T-helper 17 cell (primary cell): ENCODE measurements at regions not wholly inside any gene's neighbourhood (a gene's known extent, or its start where the extent isn't known, plus 50 kb on each side); places are given as distances from the start of the nearest gene placed in this dataset.

Experiments used
- ATAC-seq: fragments of 150-1000 bp; cut with Tn5 transposase; 2 replicates; pipeline ENCODE4 v1.10.0; 2021; ENCODE audit warnings: mild to moderate bottlenecking, moderate library complexity
- DNase-seq, 3 donors: peaks; one replicate each; pipeline versions ENCODE4 v3.0.0 to v3.0.0-alpha.2; 2020 to 2021
- H3K9me3 ChIP-seq: one replicate; pipeline ENCODE4 v1.7.0; 2013; ENCODE audit warnings: low read length, mild to moderate bottlenecking; ENCODE audit not compliant: control insufficient read depth, poor library complexity, severe bottlenecking
- H3K27ac Mint-ChIP-seq: one replicate; pipeline ENCODE4 v1.8.0; 2022; ENCODE audit warnings: mild to moderate bottlenecking, moderate library complexity, mixed read lengths
- H3K27me3 Mint-ChIP-seq: one replicate; pipeline ENCODE4 v1.8.0; 2022; ENCODE audit warnings: mixed read lengths
- H3K36me3 Mint-ChIP-seq: one replicate; pipeline ENCODE4 v1.8.0; 2022; ENCODE audit warnings: low read depth, mixed read lengths
- H3K4me1 Mint-ChIP-seq: one replicate; pipeline ENCODE4 v1.8.0; 2022; ENCODE audit warnings: mild to moderate bottlenecking, mixed read lengths
- H3K4me3 Mint-ChIP-seq: one replicate; pipeline ENCODE4 v1.8.0; 2022; ENCODE audit warnings: mild to moderate bottlenecking, moderate library complexity, mixed read lengths

DNA sequence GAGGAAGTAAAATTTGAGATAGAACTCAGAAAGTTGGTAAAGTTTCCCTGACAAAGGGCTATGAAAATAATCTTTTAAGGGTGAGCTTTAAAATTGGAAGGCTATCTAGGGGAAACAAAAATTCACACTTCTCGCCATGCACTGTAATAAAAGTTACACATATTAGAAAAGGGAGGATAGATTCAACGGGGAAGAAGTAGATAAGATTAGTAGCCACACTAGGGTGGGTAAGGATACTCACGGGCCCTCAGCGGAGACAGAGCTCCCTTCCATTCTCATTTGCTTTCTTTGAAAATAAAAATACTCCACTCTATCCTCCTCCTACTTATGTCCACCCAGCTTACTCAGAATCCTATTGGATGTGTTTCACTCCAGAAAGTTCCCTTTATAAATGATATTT is 691.3 kb upstream of the NR2F2 start:
- DNase-seq (no peak), ATAC-seq (no peak)
- Mint-ChIP-seq H3K4me3 (no peak overlapping the region), H3K4me1 (no peaks in the 10 kb centered on the region), H3K36me3 (peaks cover 2% of the 10 kb centered on the region), H3K27ac (no peak overlapping the region), H3K27me3 (no peaks in the 10 kb centered on the region)
- no peaks in the 10 kb centered on the region for H3K9me3 ChIP-seq

DNA sequence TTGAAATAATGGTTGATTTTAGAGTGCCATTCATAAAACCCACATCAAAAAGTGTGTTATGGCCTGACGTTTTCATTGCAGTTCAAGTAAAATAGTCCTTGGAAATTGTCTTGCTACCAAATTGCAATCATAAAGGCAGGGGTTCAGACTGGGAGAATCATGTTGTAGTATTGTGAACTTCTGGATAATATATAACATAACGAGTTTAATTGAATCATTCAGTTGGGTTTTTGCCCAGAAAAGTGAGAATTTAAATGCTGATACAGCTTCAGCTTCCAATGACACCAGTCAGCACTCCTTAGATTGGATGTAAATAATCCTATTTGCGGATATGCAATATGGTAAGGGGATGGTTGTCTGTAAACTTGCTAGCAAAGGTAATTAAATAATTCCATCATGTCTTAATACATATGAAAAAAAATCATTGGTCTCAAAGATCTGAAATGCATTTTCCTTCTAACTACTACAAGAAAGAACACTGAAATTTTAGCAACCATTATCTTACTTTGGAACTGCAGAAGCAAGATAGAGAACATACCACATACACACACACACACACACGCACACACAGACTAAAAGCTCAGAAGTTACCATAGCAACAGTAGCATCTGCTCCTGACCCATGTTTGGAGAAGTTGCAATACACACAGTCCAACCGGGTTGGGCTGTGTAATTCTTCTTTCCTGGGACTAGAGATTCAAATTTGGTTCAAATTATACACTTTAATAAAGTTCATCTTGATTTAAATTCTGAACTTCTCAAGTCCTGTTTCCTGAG is 686.2 kb upstream of the NR2F2 start:
- no peaks in the 10 kb centered on the region for H3K9me3 ChIP-seq
- H3K27me3 Mint-ChIP-seq, result no peaks in the 10 kb centered on the region
- no peaks in the 10 kb centered on the region for H3K36me3 Mint-ChIP-seq
- H3K27ac Mint-ChIP-seq, result no peak overlapping the region
- ATAC-seq (no peak), DNase-seq (no peak)
- H3K4me1 Mint-ChIP-seq, result no peaks in the 10 kb centered on the region
- H3K4me3 Mint-ChIP-seq, result no peak overlapping the region

DNA sequence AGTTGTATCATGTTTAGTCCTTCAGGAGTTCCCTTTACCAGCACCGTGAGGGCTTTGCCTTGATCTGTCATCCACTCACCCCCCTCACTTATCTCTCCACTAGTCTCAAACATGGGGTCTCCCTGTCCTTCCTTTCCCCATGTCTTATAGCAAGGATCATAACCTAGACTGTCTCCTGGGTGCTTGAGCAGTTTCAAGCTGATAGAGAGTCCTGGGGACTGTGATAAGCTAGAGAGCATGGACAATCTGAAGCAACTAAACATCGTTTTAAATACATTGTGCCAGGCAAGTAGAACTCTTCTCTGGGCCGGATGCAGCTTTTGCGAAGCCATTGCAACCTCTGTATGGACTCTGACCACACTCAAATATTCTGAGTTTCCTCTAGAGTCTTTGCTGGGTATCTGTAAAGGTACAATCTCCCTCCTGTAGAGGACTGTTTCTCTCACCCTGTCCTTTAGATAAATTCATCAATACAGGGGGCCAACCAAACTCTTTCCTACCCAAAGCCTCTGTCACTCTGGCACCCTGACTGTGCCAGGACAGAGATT is 684.6 kb upstream of the NR2F2 start:
- Mint-ChIP-seq H3K27me3 (no peaks in the 10 kb centered on the region), H3K4me1 (no peaks in the 10 kb centered on the region), H3K4me3 (no peak overlapping the region), H3K27ac (no peak overlapping the region), H3K36me3 (no peaks in the 10 kb centered on the region)
- ATAC-seq (no peak), DNase-seq (no peak)
- no peaks in the 10 kb centered on the region for H3K9me3 ChIP-seq

DNA sequence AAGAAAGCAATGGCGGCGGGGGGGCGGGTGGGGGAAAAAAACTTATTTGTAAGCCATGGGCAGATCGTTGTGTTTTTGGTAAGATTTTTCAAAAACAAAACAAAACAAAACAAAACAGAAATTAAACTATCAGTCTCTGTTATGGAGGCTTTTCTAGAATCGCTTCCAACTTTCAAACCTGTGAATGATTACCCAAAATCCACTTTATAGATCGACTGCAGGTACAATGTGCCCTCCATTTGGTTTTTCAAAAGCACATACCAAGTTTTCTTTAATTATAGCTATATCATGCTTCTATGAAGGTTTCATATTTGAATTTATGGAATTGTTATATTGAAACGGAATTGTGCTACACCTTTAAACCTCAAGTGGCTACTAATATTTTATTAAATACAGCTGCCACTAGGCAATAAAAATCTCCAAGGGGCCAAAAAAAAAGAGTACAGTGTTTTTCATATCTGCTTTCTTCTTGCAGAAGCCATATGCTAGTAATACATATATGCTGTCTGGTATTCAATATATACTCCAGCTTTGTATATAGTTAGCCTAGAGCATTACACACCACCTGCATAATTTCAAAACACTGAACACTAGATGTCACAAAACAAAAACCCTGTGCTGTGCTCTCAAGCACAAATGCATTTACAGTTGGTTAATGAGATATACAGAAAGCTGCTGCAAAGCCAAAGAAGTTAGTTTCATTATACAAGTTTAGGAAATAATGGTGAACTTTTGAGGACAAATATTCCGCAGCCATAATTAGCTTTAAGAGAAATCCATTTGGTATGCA is 683.8 kb upstream of the NR2F2 start:
- Mint-ChIP-seq H3K36me3 (no peaks in the 10 kb centered on the region), H3K27ac (no peak overlapping the region), H3K4me1 (no peaks in the 10 kb centered on the region), H3K4me3 (no peak overlapping the region), H3K27me3 (no peaks in the 10 kb centered on the region)
- no peaks in the 10 kb centered on the region for H3K9me3 ChIP-seq
- ATAC-seq (no peak), DNase-seq (no peak)

DNA sequence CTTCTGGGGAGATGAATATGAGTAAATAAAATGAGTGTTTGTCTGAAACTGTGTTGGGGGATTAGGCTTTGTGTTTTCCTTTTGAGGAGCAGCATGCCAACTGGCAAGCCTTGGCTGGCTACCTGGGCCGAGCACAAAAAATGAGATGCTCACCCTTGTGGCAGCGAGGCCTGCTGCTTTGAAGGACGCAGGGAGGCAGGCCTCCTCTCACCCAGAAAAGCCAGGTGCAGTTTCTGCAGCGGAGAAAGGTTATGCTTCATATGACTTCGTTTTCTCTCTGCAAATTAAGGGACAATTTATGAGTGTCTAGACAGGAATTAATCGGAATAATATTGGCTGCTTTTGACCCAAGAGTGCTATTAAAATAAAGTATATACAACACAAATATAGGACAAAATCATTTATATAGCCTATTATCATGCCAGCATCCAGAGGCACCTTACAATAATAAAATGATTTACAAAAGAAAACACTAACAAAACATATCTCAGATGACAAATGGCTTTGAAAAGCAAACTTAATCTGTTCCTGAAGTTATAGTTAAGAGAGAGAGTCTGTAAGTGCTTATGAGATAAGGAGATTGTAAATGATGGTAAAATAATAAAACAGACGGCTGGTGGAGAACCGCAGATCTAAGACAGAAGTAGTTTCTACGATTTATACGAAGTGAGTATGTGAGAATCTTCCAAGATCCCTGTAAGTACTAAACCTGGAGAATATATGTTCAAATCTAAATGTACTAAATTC is 682.8 kb upstream of the NR2F2 start:
- H3K27me3 Mint-ChIP-seq, result no peaks in the 10 kb centered on the region
- ATAC-seq, result no peak

DNA sequence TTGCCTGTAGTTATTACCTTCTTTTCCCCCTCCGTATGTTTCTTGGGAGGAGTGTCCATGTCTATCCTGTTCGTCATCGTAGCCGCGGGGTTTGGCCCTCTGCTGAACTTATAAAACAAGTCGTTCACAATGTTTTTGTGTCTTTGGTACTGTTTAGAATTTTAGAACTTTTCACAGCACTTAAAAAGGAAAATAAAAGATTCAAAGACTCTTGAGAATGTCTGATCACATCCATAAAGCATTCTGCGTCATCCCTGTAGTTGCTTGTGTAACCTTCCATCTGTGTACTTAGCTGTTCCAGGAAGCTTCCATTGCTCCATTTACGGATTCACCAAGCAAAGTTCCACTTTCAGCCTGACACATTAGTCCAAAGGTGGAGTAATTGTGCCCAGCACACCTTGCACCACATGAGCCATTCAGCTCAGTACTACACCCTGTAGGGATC is 677.1 kb upstream of the NR2F2 start:
- Mint-ChIP-seq H3K4me1 (no peaks in the 10 kb centered on the region), H3K27me3 (no peaks in the 10 kb centered on the region), H3K27ac (no peak overlapping the region), H3K36me3 (no peaks in the 10 kb centered on the region), H3K4me3 (no peak overlapping the region)
- H3K9me3 ChIP-seq, result no peaks in the 10 kb centered on the region
- no peak for ATAC-seq
- DNase-seq, result no peak

More for the DNA sequence above, 682.8 kb upstream of the NR2F2 start:
- no peaks in the 10 kb centered on the region for H3K36me3 Mint-ChIP-seq
- H3K9me3 ChIP-seq, result no peaks in the 10 kb centered on the region
- no peak for DNase-seq
- no peaks in the 10 kb centered on the region for H3K4me1 Mint-ChIP-seq
- no peak overlapping the region for H3K4me3 Mint-ChIP-seq
- H3K27ac Mint-ChIP-seq, result no peak overlapping the region

DNA sequence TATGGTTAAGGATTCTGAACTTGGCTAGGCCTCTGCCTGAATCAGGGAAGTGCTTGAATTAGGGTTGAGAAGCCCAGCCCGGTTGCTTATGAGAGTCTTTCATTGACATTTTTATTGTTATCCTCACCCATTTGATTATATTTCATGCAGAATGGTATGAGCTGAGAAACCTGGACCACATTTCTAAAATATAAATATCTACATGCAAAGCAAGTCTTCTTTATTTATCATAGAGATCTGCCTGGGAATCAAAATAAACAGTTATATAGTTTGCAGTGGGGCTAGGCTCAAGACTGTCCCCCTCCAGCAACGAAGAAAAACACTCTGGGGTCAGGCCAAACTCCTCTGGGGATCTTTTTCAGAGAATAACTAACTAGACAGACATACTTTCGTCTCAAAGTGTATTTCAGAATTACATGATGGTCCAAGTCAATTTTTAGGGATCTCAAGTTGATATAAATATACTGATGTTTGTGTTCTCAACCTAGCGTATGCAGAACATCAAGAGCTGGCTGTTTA is 675.4 kb upstream of the NR2F2 start:
- no peak for DNase-seq
- no peak for ATAC-seq
- H3K4me1 Mint-ChIP-seq, result no peaks in the 10 kb centered on the region
- H3K27ac Mint-ChIP-seq, result no peak overlapping the region
- H3K4me3 Mint-ChIP-seq, result no peak overlapping the region
- no peaks in the 10 kb centered on the region for H3K36me3 Mint-ChIP-seq
- H3K9me3 ChIP-seq, result no peaks in the 10 kb centered on the region
- H3K27me3 Mint-ChIP-seq, result peaks cover 4% of the 10 kb centered on the region

DNA sequence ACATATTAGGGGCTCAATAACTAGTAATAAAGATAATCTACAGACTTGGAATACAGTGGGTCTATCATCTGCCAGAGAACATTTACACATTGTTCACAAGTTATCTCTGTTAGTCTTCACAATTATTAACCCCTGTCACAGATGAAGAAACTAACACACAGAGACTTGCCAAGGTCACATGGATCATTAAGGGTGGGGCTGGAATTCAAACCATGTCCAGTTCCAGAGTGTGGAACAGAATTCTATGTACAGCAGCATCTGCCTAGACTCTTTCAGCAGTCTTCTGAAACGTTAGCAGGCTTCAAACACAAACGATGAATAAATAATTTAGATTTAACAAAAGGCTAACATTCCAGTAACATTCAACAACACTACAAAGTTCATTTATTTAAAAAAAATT is 673.9 kb upstream of the NR2F2 start:
- peaks cover 4% of the 10 kb centered on the region for H3K27me3 Mint-ChIP-seq
- H3K4me1 Mint-ChIP-seq, result no peaks in the 10 kb centered on the region
- H3K4me3 Mint-ChIP-seq, result no peak overlapping the region
- DNase-seq, result no peak
- H3K36me3 Mint-ChIP-seq, result no peaks in the 10 kb centered on the region
- no peak for ATAC-seq
- H3K9me3 ChIP-seq, result no peaks in the 10 kb centered on the region
- no peak overlapping the region for H3K27ac Mint-ChIP-seq

DNA sequence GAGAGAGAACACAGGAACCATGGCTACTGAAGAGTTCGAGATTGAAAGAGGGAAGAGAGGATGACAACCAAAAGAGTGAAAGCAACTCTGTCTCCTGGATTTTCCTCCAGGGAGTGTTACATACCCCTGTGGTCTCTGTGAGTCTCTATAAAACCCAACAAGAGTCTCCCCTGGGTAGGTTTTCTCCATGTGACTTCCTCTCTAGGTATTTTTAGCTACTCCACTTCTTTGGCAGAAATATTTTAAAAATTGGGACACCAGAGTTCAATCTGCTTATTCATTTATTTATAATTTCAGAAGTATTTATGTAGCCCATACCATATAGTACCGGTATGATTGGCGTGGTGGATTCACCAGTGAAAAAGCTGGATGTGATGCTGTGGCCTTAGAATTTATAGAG is 671.7 kb upstream of the NR2F2 start:
- DNase-seq (no peak), ATAC-seq (no peak)
- Mint-ChIP-seq H3K27ac (no peak overlapping the region), H3K27me3 (peaks cover 4% of the 10 kb centered on the region), H3K36me3 (no peaks in the 10 kb centered on the region), H3K4me1 (no peaks in the 10 kb centered on the region), H3K4me3 (no peak overlapping the region)
- H3K9me3 ChIP-seq, result no peaks in the 10 kb centered on the region

DNA sequence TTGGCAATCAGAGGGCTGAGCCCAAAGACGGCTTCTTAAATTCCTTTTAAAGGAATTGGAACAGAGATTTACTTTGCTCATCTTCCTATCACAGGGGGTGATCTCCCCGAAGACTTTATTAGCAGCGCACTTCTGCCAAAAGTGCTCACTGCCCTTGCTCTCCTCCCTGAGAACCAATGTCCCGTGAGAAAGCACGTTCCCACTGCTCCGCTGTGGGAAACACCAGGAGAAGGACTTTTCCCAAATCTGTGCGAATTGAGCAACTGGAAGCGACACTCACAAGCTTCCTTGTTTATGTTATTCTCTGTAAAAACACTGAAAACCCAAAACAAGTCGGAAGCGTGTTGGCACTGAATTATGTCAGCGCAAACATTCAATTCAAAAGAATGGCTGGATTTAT is 670.8 kb upstream of the NR2F2 start:
- no peak overlapping the region for H3K27ac Mint-ChIP-seq
- ATAC-seq (no peak), DNase-seq (no peak)
- no peak overlapping the region for H3K4me3 Mint-ChIP-seq
- H3K36me3 Mint-ChIP-seq, result no peaks in the 10 kb centered on the region
- H3K9me3 ChIP-seq, result no peaks in the 10 kb centered on the region
- H3K27me3 Mint-ChIP-seq, result peaks cover 4% of the 10 kb centered on the region
- no peaks in the 10 kb centered on the region for H3K4me1 Mint-ChIP-seq

DNA sequence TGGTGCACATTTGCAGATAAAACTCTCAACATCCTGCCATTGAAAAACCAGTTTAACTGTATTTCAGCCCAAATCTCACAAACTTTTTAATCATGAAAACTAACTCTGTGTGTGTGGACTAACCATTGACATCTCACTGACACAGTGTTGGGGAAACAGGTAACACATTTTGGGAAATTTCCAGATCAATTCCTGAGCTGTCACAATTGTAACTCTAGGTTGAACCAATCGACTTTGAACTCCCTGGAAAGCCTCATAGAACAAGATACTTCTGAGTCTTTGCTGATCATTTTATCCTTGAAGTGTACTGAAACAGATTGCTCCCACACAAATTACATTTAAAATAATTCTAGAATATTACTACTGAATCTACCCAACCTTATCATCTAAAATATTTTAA is 667.9 kb upstream of the NR2F2 start:
- ATAC-seq, result no peak
- H3K36me3 Mint-ChIP-seq, result no peaks in the 10 kb centered on the region

DNA sequence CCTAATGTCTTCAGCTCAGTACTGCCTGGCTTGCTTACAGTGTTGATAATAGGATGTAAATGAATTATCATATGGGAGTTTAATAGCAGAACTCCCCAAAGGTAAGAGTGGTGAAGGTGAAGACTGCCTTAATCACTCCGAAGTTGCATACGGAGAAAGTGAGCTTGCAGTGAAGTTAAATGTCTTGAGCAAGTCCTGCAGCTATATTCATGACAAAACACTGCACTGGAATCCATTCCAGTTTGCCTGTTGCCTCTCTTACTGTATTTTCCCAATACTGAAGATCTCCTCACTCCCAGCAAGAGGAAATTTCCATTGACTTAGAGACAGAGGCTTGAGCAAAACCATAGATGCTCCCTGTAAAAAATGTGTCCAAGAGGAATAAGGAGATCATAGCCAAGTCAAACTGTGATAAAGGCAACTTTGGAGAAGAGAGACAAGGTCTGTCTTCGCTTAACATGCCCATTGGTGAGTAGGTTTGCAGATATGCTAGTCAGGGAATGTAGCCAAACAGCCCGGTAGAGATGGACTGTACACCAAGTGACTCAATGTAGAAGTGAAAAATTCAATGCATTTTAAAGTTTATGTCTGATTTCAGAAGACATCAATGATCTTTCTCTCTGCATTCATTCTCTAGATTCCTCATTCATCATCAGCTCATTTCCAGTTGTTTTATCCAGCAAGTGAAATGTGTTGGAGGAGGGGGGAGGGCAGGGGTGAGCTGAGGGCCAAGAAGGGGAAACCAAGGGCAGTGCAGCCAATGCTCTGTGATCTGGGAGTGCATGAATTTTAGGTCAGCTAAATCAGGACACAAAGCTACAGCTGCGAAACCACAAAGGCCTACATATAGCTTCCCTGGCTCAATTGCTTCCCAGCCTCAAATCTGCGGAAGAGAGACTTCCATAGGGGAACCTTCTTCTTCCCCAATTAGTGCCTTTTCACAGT is 667.1 kb upstream of the NR2F2 start:
- H3K27ac Mint-ChIP-seq, result no peak overlapping the region
- DNase-seq (no peak), ATAC-seq (no peak)
- no peaks in the 10 kb centered on the region for H3K4me1 Mint-ChIP-seq
- no peaks in the 10 kb centered on the region for H3K9me3 ChIP-seq
- H3K36me3 Mint-ChIP-seq, result no peaks in the 10 kb centered on the region
- H3K27me3 Mint-ChIP-seq, result peaks cover 4% of the 10 kb centered on the region
- H3K4me3 Mint-ChIP-seq, result no peak overlapping the region

More for the DNA sequence above, 667.9 kb upstream of the NR2F2 start:
- Mint-ChIP-seq H3K27me3 (peaks cover 4% of the 10 kb centered on the region), H3K27ac (no peak overlapping the region), H3K4me3 (no peak overlapping the region), H3K4me1 (no peaks in the 10 kb centered on the region)
- no peaks in the 10 kb centered on the region for H3K9me3 ChIP-seq
- DNase-seq, result no peak
